PC-3 (cell line): ENCODE measurements at regions not wholly inside any gene's neighbourhood (a gene's known extent, or its start where the extent isn't known, plus 50 kb on each side); places are given as distances from the start of the nearest gene placed in this dataset.

Source experiments
- ATAC-seq: fragments of 200-7000 bp; cut with Tn5 transposase; 2 replicates; pipeline ENCODE4 v1.9.1; 2020; ENCODE audit warnings: mild to moderate bottlenecking, moderate library complexity
- BruUV-seq: library from RNA; stranded (reverse); fragments of 400-500 nt; replicated peaks from 2 replicates; lab custom pipeline; 2021; lab: Mats Ljungman, UMichigan
- CTCF ChIA-PET: fragments of 300-600 bp; sonication (Branson Sonifier 250); formaldehyde crosslinking; loops from one replicate; lab custom pipeline; 2022; ENCODE audit warnings: antibody characterized with exemption; lab: Charles Lee
- POLR2A ChIA-PET: fragments of 300-600 bp; sonication (Branson Sonifier 250); formaldehyde crosslinking; loops from one replicate; lab custom pipeline; 2022; ENCODE audit warnings: antibody characterized with exemption; ENCODE audit not compliant: unreplicated experiment; lab: Charles Lee
- DNase-seq: peaks from one replicate; pipeline ENCODE4 v3.0.0-alpha.2; 2015
- H2AFZ ChIP-seq: fragments of 300-600 bp; sonication (generic); 2 replicates; pipeline ENCODE4 v1.6.0; 2016; ENCODE audit warnings: antibody characterized with exemption, low read length
- H3F3A ChIP-seq: fragments of 300-600 bp; sonication (generic); one replicate; pipeline ENCODE4 v1.6.0; 2017; ENCODE audit warnings: antibody characterized with exemption, low read length, control low read depth, mild to moderate bottlenecking; ENCODE audit not compliant: unreplicated experiment
- H3K27ac ChIP-seq: fragments of 300-600 bp; sonication (generic); 2 replicates; pipeline ENCODE4 v1.5.1; 2016; ENCODE audit warnings: mild to moderate bottlenecking, low read length
- H3K27me3 ChIP-seq: fragments of 300-600 bp; sonication (generic); 2 replicates; pipeline ENCODE4 v1.6.1; 2016; ENCODE audit warnings: low read length, mixed read lengths
- H3K36me3 ChIP-seq: fragments of 300-600 bp; sonication (generic); 2 replicates; pipeline ENCODE4 v1.6.1; 2016; ENCODE audit warnings: low read depth, mixed run types, low read length, mixed read lengths
- H3K4me1 ChIP-seq: fragments of 300-600 bp; sonication (generic); 2 replicates; pipeline ENCODE4 v1.5.1; 2016; ENCODE audit warnings: low read length; ENCODE audit not compliant: insufficient read depth
- H3K4me2 ChIP-seq: fragments of 300-600 bp; sonication (generic); 2 replicates; pipeline ENCODE4 v1.6.0; 2016; ENCODE audit warnings: low read length
- H3K4me3 ChIP-seq: fragments of 300-600 bp; sonication (generic); 2 replicates; pipeline ENCODE4 v1.5.1; 2016; ENCODE audit warnings: mild to moderate bottlenecking, low read length, mixed read lengths
- H3K79me2 ChIP-seq: fragments of 300-600 bp; sonication (generic); 2 replicates; pipeline ENCODE4 v1.6.1; 2017; ENCODE audit warnings: low read length, mixed read lengths
- H3K9ac ChIP-seq: fragments of 300-600 bp; sonication (generic); 2 replicates; pipeline ENCODE4 v1.6.0; 2016; ENCODE audit warnings: mild to moderate bottlenecking, low read length
- H3K9me2 ChIP-seq: fragments of 300-600 bp; sonication (generic); replicated peaks from 2 replicates; pipeline ENCODE4 v1.6.1; 2016; ENCODE audit warnings: mixed run types, low read length, mixed read lengths
- H3K9me3 ChIP-seq: fragments of 300-600 bp; sonication (generic); 2 replicates; pipeline ENCODE4 v1.6.1; 2016; ENCODE audit warnings: low read length, mixed read lengths
- H4K20me1 ChIP-seq: fragments of 300-600 bp; sonication (generic); 2 replicates; pipeline ENCODE4 v1.6.1; 2016; ENCODE audit warnings: low read length, mixed read lengths
- EZH2 ChIP-seq: fragments of 300-600 bp; sonication (generic); IDR thresholded peaks from one replicate; pipeline ENCODE4 v1.6.1; 2017; ENCODE audit warnings: antibody characterized with exemption, mild to moderate bottlenecking, low read length; ENCODE audit not compliant: unreplicated experiment
- EZH2phosphoT487 ChIP-seq: fragments of 300-600 bp; sonication (generic); IDR thresholded peaks from 2 replicates; pipeline ENCODE4 v1.6.1; 2018; ENCODE audit warnings: mild to moderate bottlenecking, antibody characterized with exemption, low read length, borderline replicate concordance
- intact Hi-C: fragments of 100-400 bp; cut with micrococcal nuclease; formaldehyde crosslinking; loops from 2 replicates; pipeline ENCODE4 v1.9.0; 2023
- TF ChIP-seq, protein P1 (sequence below): fragments of 300-600 bp; sonication (generic); conservative IDR thresholded peaks from 2 replicates; pipeline ENCODE4 v1.5.1; 2017; ENCODE audit warnings: antibody characterized with exemption, low read depth, mild to moderate bottlenecking, low read length

DNA sequence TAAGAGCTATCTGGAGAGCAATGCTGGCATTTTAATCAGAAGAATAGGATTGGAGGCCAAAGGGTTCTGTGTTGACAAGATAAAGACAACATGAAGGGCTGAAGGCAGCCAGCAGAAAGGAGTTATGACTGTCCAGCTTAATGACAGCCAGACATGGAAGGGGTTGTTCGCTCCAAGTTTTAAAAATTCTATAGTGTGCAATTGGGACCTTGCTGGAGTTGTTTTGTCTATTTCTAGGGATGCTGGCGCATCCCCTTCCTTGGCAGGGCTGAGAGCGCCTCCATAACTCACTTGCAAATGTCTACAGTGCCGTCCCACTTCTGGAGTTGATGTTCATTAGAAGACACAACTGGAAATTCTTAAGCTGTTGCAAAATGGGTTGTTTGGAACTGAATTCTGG, 200.7 kb downstream of the TLE3 start:
- BruUV-seq: no TSS peak
- no peaks in the 10 kb centered on the region for H4K20me1 ChIP-seq
- H3K27ac ChIP-seq: no peak overlapping the region
- no peaks in the 10 kb centered on the region for H3K36me3 ChIP-seq
- no peak for ATAC-seq
- CTCF ChIA-PET: no interaction called here
- H3K9ac ChIP-seq: no peak overlapping the region
- H3K79me2 ChIP-seq: no peaks in the 10 kb centered on the region
- intact Hi-C loops: no loop called here
- no peak overlapping the region for H2AFZ ChIP-seq
- no peaks in the 10 kb centered on the region for H3K4me1 ChIP-seq
- POLR2A ChIA-PET: no interaction called here
- H3K4me2 ChIP-seq: no peak overlapping the region
- no peaks in the 10 kb centered on the region for H3K9me3 ChIP-seq
- TF ChIP-seq EZH2phosphoT487 (no peak), EZH2 (no peak)
- TF ChIP-seq, protein P1, sequence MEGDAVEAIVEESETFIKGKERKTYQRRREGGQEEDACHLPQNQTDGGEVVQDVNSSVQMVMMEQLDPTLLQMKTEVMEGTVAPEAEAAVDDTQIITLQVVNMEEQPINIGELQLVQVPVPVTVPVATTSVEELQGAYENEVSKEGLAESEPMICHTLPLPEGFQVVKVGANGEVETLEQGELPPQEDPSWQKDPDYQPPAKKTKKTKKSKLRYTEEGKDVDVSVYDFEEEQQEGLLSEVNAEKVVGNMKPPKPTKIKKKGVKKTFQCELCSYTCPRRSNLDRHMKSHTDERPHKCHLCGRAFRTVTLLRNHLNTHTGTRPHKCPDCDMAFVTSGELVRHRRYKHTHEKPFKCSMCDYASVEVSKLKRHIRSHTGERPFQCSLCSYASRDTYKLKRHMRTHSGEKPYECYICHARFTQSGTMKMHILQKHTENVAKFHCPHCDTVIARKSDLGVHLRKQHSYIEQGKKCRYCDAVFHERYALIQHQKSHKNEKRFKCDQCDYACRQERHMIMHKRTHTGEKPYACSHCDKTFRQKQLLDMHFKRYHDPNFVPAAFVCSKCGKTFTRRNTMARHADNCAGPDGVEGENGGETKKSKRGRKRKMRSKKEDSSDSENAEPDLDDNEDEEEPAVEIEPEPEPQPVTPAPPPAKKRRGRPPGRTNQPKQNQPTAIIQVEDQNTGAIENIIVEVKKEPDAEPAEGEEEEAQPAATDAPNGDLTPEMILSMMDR: no peak
- H3K4me3 ChIP-seq: no peak overlapping the region
- no peaks in the 10 kb centered on the region for H3K9me2 ChIP-seq
- no peaks in the 10 kb centered on the region for H3F3A ChIP-seq
- H3K27me3 ChIP-seq: peaks cover 60% of the 10 kb centered on the region
- DNase-seq: no peak

DNA sequence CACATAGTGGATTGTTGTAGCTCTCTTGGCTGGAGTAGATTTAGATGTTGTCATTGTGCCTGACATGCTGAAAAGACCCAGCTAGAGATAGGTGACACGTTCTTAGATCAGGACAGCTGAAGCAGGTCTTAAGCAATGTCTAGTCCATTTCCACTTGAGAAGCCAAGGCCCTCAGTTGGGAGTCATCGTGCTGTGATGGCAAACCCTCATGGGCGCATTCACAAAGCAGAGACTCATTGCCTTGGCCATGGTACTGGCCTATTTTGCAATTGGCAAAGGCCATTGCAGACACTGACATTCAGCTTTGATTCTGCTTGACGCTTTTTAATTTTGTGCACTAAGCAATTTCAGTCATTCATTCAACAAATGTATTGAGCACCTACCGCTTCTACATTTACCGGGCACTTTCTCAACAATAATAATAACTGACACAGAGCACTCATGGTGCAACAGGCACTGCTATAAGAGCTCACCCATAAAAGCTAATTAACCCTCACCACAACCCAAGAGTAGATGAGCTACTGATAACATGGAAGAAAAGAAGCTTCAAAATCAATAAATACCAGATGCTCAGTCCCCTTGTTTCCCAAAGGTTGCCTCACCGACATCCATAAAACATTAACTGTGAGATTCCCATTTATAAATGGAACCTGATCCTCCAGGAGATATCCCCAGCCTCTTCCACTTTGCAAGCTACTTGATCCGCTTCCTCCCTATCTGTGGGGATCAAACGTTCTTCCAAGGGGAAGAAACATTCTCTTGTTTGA, 200.1 kb downstream of the TLE3 start:
- no peak for ATAC-seq

DNA sequence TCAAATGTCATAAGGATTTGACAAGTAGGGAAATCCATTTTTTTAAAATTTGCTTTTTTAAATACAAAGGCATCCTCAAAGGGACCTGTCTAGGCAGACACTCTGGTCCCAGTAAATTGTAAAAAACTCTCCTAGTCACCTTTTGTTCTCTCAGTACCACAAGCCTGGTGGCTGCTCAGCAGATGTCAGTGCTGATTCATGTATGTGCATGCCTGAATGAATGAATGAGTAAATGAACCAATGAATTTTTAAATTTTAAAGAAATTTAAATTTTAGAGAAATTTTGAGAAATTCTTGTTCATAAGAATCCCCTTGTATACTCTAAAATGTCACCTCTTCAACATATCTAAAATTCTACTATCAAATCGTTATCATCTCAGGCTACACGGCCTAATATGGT, 199.5 kb downstream of the TLE3 start:
- intact Hi-C loops: no loop called here
- ChIA-PET POLR2A (no interaction called here), CTCF (no interaction called here)
- Histone ChIP-seq H4K20me1 (no peaks in the 10 kb centered on the region), H3K9me2 (no peaks in the 10 kb centered on the region), H3K4me3 (no peak overlapping the region), H3F3A (no peaks in the 10 kb centered on the region), H3K4me2 (no peak overlapping the region), H2AFZ (no peak overlapping the region), H3K9ac (no peak overlapping the region), H3K9me3 (no peaks in the 10 kb centered on the region), H3K79me2 (no peaks in the 10 kb centered on the region), H3K27me3 (peaks cover 49% of the 10 kb centered on the region), H3K36me3 (no peaks in the 10 kb centered on the region), H3K4me1 (no peaks in the 10 kb centered on the region), H3K27ac (no peak overlapping the region)
- ATAC-seq: no peak
- DNase-seq: no peak
- no TSS peak for BruUV-seq
- TF ChIP-seq, protein P1: no peak
- TF ChIP-seq EZH2phosphoT487: no peak
- no peak for TF ChIP-seq EZH2

More for the DNA sequence above, 200.1 kb downstream of the TLE3 start:
- DNase-seq: no peak
- Histone ChIP-seq H3K36me3 (no peaks in the 10 kb centered on the region), H3K9me2 (no peaks in the 10 kb centered on the region), H3K79me2 (no peaks in the 10 kb centered on the region), H3K9ac (no peak overlapping the region), H3K4me2 (no peak overlapping the region), H3K4me3 (no peak overlapping the region), H3K27me3 (peaks cover 55% of the 10 kb centered on the region), H3F3A (no peaks in the 10 kb centered on the region), H4K20me1 (no peaks in the 10 kb centered on the region), H3K27ac (no peak overlapping the region), H3K4me1 (no peaks in the 10 kb centered on the region), H2AFZ (no peak overlapping the region), H3K9me3 (no peaks in the 10 kb centered on the region)
- CTCF ChIA-PET: no interaction called here
- no peak for TF ChIP-seq EZH2
- TF ChIP-seq EZH2phosphoT487: no peak
- TF ChIP-seq, protein P1: no peak
- POLR2A ChIA-PET: no interaction called here
- BruUV-seq: no TSS peak
- intact Hi-C loops: no loop called here
